ENCODE measurements at regions not wholly inside any gene's neighbourhood (a gene's known extent, or its start where the extent isn't known, plus 50 kb on each side); places are given as distances from the start of the nearest gene placed in this dataset.

GRCh38 chrX:1873671-1874070 is 258.8 kb downstream of the ASMT start:
- no peak for TF ChIP-seq CTCF (IDR thresholded peaks at IDR 0.05)
- no peak for TF ChIP-seq POLR2A (IDR thresholded peaks at IDR 0.05; ENCODE audit: low read depth)
- TF ChIP-seq POLR2AphosphoS5 (IDR thresholded peaks at IDR 0.05): no peak

Measured in esophagus muscularis mucosa (tissue), 3 donors.